Mammary epithelial cell (primary cell): ENCODE measurements at regions not wholly inside any gene's neighbourhood (a gene's known extent, or its start where the extent isn't known, plus 50 kb on each side); places are given as distances from the start of the nearest gene placed in this dataset.

Experiments
- CTCF ChIP-seq, 2 donors: IDR thresholded peaks in 1 of 2; conservative IDR thresholded peaks in 1 of 2; 2 replicates each; pipeline ENCODE4 v1.5.1; 2011 to 2012; ENCODE audit warnings: inconsistent platforms in 2 of 2, low read length in 2 of 2, mild to moderate bottlenecking in 2 of 2, control low read depth in 1 of 2, low read depth in 1 of 2; ENCODE audit not compliant: insufficient read depth in 1 of 2; ENCODE audit errors: extremely low read depth in 1 of 2
- EZH2 ChIP-seq: IDR thresholded peaks from 2 replicates; pipeline ENCODE4 v1.6.1; 2012; ENCODE audit warnings: low read length, inconsistent platforms, borderline replicate concordance

- no peak for TF ChIP-seq EZH2
- no peak for TF ChIP-seq CTCF (conservative IDR thresholded peaks at IDR 0.05 in 1 of 2, IDR thresholded peaks at IDR 0.05 in 1 of 2; ENCODE audit: extremely low read depth in 1 of 2, insufficient read depth in 1 of 2, low read depth in 1 of 2, low read length in 2 of 2)
Measured at GRCh38 chr16:85507342-85507741, 105.8 kb upstream of the GSE1 start.
